Loucy (cell line): ENCODE measurements at regions not wholly inside any gene's neighbourhood (a gene's known extent, or its start where the extent isn't known, plus 50 kb on each side); places are given as distances from the start of the nearest gene placed in this dataset.

Experiments used
- H2AFZ ChIP-seq: fragments of 200-600 bp; sonication (generic); 2 replicates; pipeline ENCODE4 v1.6.0; 2016; ENCODE audit warnings: antibody characterized with exemption, mild to moderate bottlenecking, low read length, moderate library complexity
- H3F3A ChIP-seq: fragments of 200-600 bp; 2 replicates; pipeline ENCODE4 v1.6.0; 2016; ENCODE audit warnings: antibody characterized with exemption, low read depth, mild to moderate bottlenecking
- H3K27me3 ChIP-seq: fragments of 200-600 bp; sonication (generic); 2 replicates; pipeline ENCODE4 v1.6.1; 2014; ENCODE audit warnings: low read length, mild to moderate bottlenecking; ENCODE audit not compliant: insufficient read depth, poor library complexity, severe bottlenecking
- H3K36me3 ChIP-seq: fragments of 200-600 bp; sonication (generic); 2 replicates; pipeline ENCODE4 v1.6.1; 2016; ENCODE audit warnings: low read length; ENCODE audit not compliant: insufficient read depth
- H3K4me1 ChIP-seq: fragments of 200-600 bp; sonication (generic); 2 replicates; pipeline ENCODE4 v1.5.1; 2014; ENCODE audit warnings: low read length, mild to moderate bottlenecking; ENCODE audit not compliant: insufficient read depth, poor library complexity, severe bottlenecking
- H3K4me2 ChIP-seq: fragments of 200-600 bp; sonication (generic); 2 replicates; pipeline ENCODE4 v1.6.0; 2014; ENCODE audit warnings: antibody characterized with exemption, low read length, low read depth, mild to moderate bottlenecking; ENCODE audit not compliant: poor library complexity, severe bottlenecking
- H3K4me3 ChIP-seq: fragments of 200-600 bp; sonication (generic); 2 replicates; pipeline ENCODE4 v1.5.1; 2014; ENCODE audit warnings: low read length, mild to moderate bottlenecking, mixed read lengths; ENCODE audit not compliant: poor library complexity, severe bottlenecking
- H3K79me2 ChIP-seq: fragments of 200-600 bp; sonication (generic); 2 replicates; pipeline ENCODE4 v1.6.1; 2014; ENCODE audit warnings: low read length; ENCODE audit not compliant: insufficient read depth
- H3K9ac ChIP-seq: fragments of 200-600 bp; sonication (generic); 2 replicates; pipeline ENCODE4 v1.6.0; 2014; ENCODE audit warnings: mild to moderate bottlenecking, low read depth, low read length, moderate library complexity; ENCODE audit not compliant: poor library complexity, severe bottlenecking
- H3K9me2 ChIP-seq: fragments of 200-600 bp; sonication (generic); replicated peaks from 2 replicates; pipeline ENCODE4 v1.6.1; 2016; ENCODE audit warnings: low read depth, low read length, mixed read lengths
- H3K9me3 ChIP-seq: fragments of 200-600 bp; sonication (generic); 2 replicates; pipeline ENCODE4 v1.6.1; 2014; ENCODE audit warnings: mild to moderate bottlenecking, antibody characterized with exemption, low read length, low read depth; ENCODE audit not compliant: insufficient read depth
- H4K20me1 ChIP-seq: fragments of 200-600 bp; sonication (generic); 2 replicates; pipeline ENCODE4 v1.6.0; 2014; ENCODE audit warnings: antibody characterized with exemption, low read length, mild to moderate bottlenecking; ENCODE audit not compliant: insufficient read depth, poor library complexity, severe bottlenecking
- CTCF ChIP-seq: fragments of 200-600 bp; sonication (generic); conservative IDR thresholded peaks from 2 replicates; pipeline ENCODE4 v1.5.1; 2014; ENCODE audit warnings: mild to moderate bottlenecking, antibody characterized with exemption, low read length
- EZH2phosphoT487 ChIP-seq: fragments of 200-600 bp; IDR thresholded peaks from 2 replicates; pipeline ENCODE4 v1.6.1; 2018; ENCODE audit warnings: antibody characterized with exemption, mild to moderate bottlenecking, moderate library complexity, borderline replicate concordance

- Histone ChIP-seq H3K36me3 (no peaks in the 10 kb centered on the region), H3K9ac (no peak overlapping the region), H3K27me3 (no peaks in the 10 kb centered on the region), H3K9me3 (no peaks in the 10 kb centered on the region), H3K4me1 (no peaks in the 10 kb centered on the region), H2AFZ (no peak overlapping the region), H4K20me1 (no peaks in the 10 kb centered on the region), H3K79me2 (no peaks in the 10 kb centered on the region), H3K4me2 (no peak overlapping the region), H3K9me2 (no peaks in the 10 kb centered on the region), H3K4me3 (no peak overlapping the region), H3F3A (no peaks in the 10 kb centered on the region)
- no peak for TF ChIP-seq EZH2phosphoT487
- TF ChIP-seq CTCF: no peak
Observed at GRCh38 chr7:130789436-130789835, 55.4 kb upstream of the KLF14 start.

GRCh38 chr7:130791746-130792145 lies 57.7 kb upstream of the KLF14 start:
- Histone ChIP-seq H3K79me2 (no peaks in the 10 kb centered on the region), H3K27me3 (no peaks in the 10 kb centered on the region), H4K20me1 (no peaks in the 10 kb centered on the region), H3K9me3 (no peaks in the 10 kb centered on the region), H3K36me3 (no peaks in the 10 kb centered on the region), H2AFZ (no peak overlapping the region), H3K4me1 (peaks cover 3% of the 10 kb centered on the region), H3K9me2 (no peaks in the 10 kb centered on the region), H3K9ac (no peak overlapping the region), H3K4me3 (no peak overlapping the region), H3K4me2 (no peak overlapping the region), H3F3A (no peaks in the 10 kb centered on the region)
- TF ChIP-seq CTCF (no peak), EZH2phosphoT487 (no peak)

GRCh38 chr7:130793855-130794618 lies 60.0 kb upstream of the KLF14 start:
- no peaks in the 10 kb centered on the region for H3K79me2 ChIP-seq
- no peaks in the 10 kb centered on the region for H3K27me3 ChIP-seq
- H2AFZ ChIP-seq: 0 out of 2 replicates have a peak overlapping the region, but pooled peaks have one; percentile 7
- no peaks in the 10 kb centered on the region for H3K36me3 ChIP-seq
- H3K4me1 ChIP-seq: peaks cover 3% of the 10 kb centered on the region
- H3K4me3 ChIP-seq: no peak overlapping the region
- peak overlapping the region; percentile 41 for H3K4me2 ChIP-seq
- no peaks in the 10 kb centered on the region for H4K20me1 ChIP-seq
- no peaks in the 10 kb centered on the region for H3K9me2 ChIP-seq
- H3K9me3 ChIP-seq: no peaks in the 10 kb centered on the region
- no peaks in the 10 kb centered on the region for H3F3A ChIP-seq
- TF ChIP-seq CTCF (peak; percentile 23; the same call in 1 of the 2 replicates), EZH2phosphoT487 (no peak)
- no peak overlapping the region for H3K9ac ChIP-seq
